Testis (tissue), 2 donors: ENCODE measurements at regions not wholly inside any gene's neighbourhood (a gene's known extent, or its start where the extent isn't known, plus 50 kb on each side); places are given as distances from the start of the nearest gene placed in this dataset.

Experiments used
- DNase-seq: peaks from one replicate; pipeline ENCODE4 v3.0.0-alpha.2; 2019
- H3K27ac ChIP-seq, 2 donors: fragments of 200-600 bp; sonication (generic); one replicate each; pipeline ENCODE4 v1.5.1; 2019
- H3K27me3 ChIP-seq: fragments of 200-600 bp; sonication (generic); one replicate; pipeline ENCODE4 v1.5.1; 2019
- H3K36me3 ChIP-seq: fragments of 200-600 bp; sonication (generic); one replicate; pipeline ENCODE4 v1.5.1; 2017; ENCODE audit warnings: low read depth; ENCODE audit errors: missing control alignments
- H3K4me1 ChIP-seq: fragments of 200-600 bp; sonication (generic); one replicate; pipeline ENCODE4 v1.5.1; 2019
- H3K4me3 ChIP-seq, 2 donors: fragments of 200-600 bp; sonication (generic); one replicate each; pipeline ENCODE4 v1.5.1; 2017 to 2019
- H3K9me3 ChIP-seq: fragments of 200-600 bp; sonication (generic); one replicate; pipeline ENCODE4 v1.5.1; 2017
- CTCF ChIP-seq, 3 experiments: fragments of 450-650 bp in 2 of 3; fragments of 200-600 bp in 1 of 3; sonication (generic) in 1 of 3; IDR thresholded peaks; one replicate each; pipeline ENCODE4 v1.5.1; 2016 to 2019; ENCODE audit warnings: antibody characterized with exemption in 3 of 3, mild to moderate bottlenecking in 2 of 3, moderate library complexity in 1 of 3
- POLR2A ChIP-seq: fragments of 450-650 bp; IDR thresholded peaks from one replicate; pipeline ENCODE4 v1.6.1; 2017; ENCODE audit warnings: antibody characterized with exemption, mild to moderate bottlenecking, moderate library complexity
- WGBS, 2 donors: methylation state at CpG; one replicate each; pipeline ENCODE4 v1.1.5; 2018; 5-methylcytosine and 5-hydroxymethylcytosine counted together
- intact Hi-C: fragments of 100-400 bp; cut with DNase I; formaldehyde crosslinking; loops from one replicate; pipeline ENCODE4 v1.15.1; 2023; ENCODE audit warnings: low total_unique reads

- Histone ChIP-seq H3K4me3 (no peak overlapping the region), H3K9me3 (no peaks in the 10 kb centered on the region), H3K4me1 (no peaks in the 10 kb centered on the region), H3K27me3 (no peaks in the 10 kb centered on the region), H3K27ac (no peak overlapping the region), H3K36me3 (no peaks in the 10 kb centered on the region)
- no peak for DNase-seq
- WGBS, 2 donors, result 97% methylated on average over 2 of the region's 2 CpGs
- intact Hi-C loops, result no loop called here
- TF ChIP-seq POLR2A (no peak), CTCF (IDR thresholded peaks at IDR 0.05) (no peak)
Observed at GRCh38 chr1:218967254-218967653, 206.4 kb upstream of the LYPLAL1 start.

GRCh38 chr1:218967836-218968235, 205.8 kb upstream of the LYPLAL1 start:
- 77 to 88% methylated on average over 2 of the region's 2 CpGs for WGBS, 2 donors
- Histone ChIP-seq H3K36me3 (no peaks in the 10 kb centered on the region), H3K4me3 (no peak overlapping the region), H3K27me3 (no peaks in the 10 kb centered on the region), H3K9me3 (no peaks in the 10 kb centered on the region), H3K27ac (no peak overlapping the region), H3K4me1 (no peaks in the 10 kb centered on the region)
- no peak for DNase-seq
- TF ChIP-seq POLR2A (no peak), CTCF (IDR thresholded peaks at IDR 0.05) (no peak)
- intact Hi-C loops, result no loop called here

GRCh38 chr1:218969006-218969405, 204.7 kb upstream of the LYPLAL1 start:
- no peaks in the 10 kb centered on the region for H3K9me3 ChIP-seq
- no peak for TF ChIP-seq CTCF (IDR thresholded peaks at IDR 0.05)
- no peak for TF ChIP-seq POLR2A
- H3K27me3 ChIP-seq, result no peaks in the 10 kb centered on the region
- WGBS, 2 donors, result 88 to 90% methylated on average over 1 of the region's 1 CpG
- H3K36me3 ChIP-seq, result no peaks in the 10 kb centered on the region
- no peak overlapping the region for H3K4me3 ChIP-seq
- intact Hi-C loops, result no loop called here
- H3K27ac ChIP-seq, result no peak overlapping the region
- no peaks in the 10 kb centered on the region for H3K4me1 ChIP-seq
- no peak for DNase-seq

- intact Hi-C loops, result no loop called here
- H3K4me1 ChIP-seq, result no peaks in the 10 kb centered on the region
- TF ChIP-seq CTCF (IDR thresholded peaks at IDR 0.05), result no peak
- TF ChIP-seq POLR2A, result no peak
- no peaks in the 10 kb centered on the region for H3K27me3 ChIP-seq
- DNase-seq, result no peak
- H3K4me3 ChIP-seq, result no peak overlapping the region
- no peaks in the 10 kb centered on the region for H3K36me3 ChIP-seq
- 92 to 95% methylated on average over 6 of the region's 6 CpGs for WGBS, 2 donors
- no peaks in the 10 kb centered on the region for H3K9me3 ChIP-seq
- no peak overlapping the region for H3K27ac ChIP-seq
Observed at GRCh38 chr1:218970397-218970990, 203.2 kb upstream of the LYPLAL1 start.

GRCh38 chr1:218971156-218971555, 202.5 kb upstream of the LYPLAL1 start:
- H3K27me3 ChIP-seq, result no peaks in the 10 kb centered on the region
- DNase-seq, result no peak
- H3K9me3 ChIP-seq, result no peaks in the 10 kb centered on the region
- no peaks in the 10 kb centered on the region for H3K36me3 ChIP-seq
- TF ChIP-seq CTCF (IDR thresholded peaks at IDR 0.05), result no peak
- TF ChIP-seq POLR2A, result no peak
- H3K27ac ChIP-seq, result no peak overlapping the region
- H3K4me1 ChIP-seq, result no peaks in the 10 kb centered on the region
- H3K4me3 ChIP-seq, result no peak overlapping the region
- 40 to 71% methylated on average over 1 of the region's 1 CpG for WGBS, 2 donors
- intact Hi-C loops, result no loop called here
